ENCODE measurements at regions not wholly inside any gene's neighbourhood (a gene's known extent, or its start where the extent isn't known, plus 50 kb on each side); places are given as distances from the start of the nearest gene placed in this dataset.

DNA sequence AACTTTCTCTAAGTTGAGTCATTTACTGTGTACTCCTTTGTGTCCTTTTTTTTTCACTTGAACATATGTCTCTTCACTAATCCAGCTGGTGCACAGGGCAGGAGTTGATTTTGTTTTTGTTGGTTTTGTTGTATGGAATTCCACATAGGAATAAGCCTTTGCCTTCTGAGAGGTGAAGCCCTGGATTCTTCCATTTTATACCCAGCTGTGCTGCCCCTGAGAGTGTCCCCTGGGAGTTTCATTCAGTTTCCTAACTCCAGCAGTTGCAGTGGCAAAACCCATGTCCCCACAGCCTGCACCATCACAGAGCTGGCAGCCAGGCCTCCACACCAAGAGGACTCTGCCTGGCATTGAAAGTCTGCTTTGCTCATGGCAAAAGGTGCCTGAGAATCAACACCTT is 107.3 kb upstream of the SYNDIG1 start:
- H3K27ac ChIP-seq = no peak overlapping the region
- no peaks in the 10 kb centered on the region for H3K4me1 ChIP-seq
- no peaks in the 10 kb centered on the region for H3K27me3 ChIP-seq
- no peak overlapping the region for H3K4me3 ChIP-seq
- no peak for DNase-seq
- peaks cover 0 to 10% (median 9%) of the 10 kb centered on the region in 3 donors for H3K9me3 ChIP-seq
- TF ChIP-seq, protein P1, sequence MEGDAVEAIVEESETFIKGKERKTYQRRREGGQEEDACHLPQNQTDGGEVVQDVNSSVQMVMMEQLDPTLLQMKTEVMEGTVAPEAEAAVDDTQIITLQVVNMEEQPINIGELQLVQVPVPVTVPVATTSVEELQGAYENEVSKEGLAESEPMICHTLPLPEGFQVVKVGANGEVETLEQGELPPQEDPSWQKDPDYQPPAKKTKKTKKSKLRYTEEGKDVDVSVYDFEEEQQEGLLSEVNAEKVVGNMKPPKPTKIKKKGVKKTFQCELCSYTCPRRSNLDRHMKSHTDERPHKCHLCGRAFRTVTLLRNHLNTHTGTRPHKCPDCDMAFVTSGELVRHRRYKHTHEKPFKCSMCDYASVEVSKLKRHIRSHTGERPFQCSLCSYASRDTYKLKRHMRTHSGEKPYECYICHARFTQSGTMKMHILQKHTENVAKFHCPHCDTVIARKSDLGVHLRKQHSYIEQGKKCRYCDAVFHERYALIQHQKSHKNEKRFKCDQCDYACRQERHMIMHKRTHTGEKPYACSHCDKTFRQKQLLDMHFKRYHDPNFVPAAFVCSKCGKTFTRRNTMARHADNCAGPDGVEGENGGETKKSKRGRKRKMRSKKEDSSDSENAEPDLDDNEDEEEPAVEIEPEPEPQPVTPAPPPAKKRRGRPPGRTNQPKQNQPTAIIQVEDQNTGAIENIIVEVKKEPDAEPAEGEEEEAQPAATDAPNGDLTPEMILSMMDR (IDR thresholded peaks at IDR 0.05) = no peak
- H3K36me3 ChIP-seq = no peaks in the 10 kb centered on the region
- intact Hi-C loops (cut with DNase I; ENCODE audit: low total_unique reads) = no loop called here

DNA sequence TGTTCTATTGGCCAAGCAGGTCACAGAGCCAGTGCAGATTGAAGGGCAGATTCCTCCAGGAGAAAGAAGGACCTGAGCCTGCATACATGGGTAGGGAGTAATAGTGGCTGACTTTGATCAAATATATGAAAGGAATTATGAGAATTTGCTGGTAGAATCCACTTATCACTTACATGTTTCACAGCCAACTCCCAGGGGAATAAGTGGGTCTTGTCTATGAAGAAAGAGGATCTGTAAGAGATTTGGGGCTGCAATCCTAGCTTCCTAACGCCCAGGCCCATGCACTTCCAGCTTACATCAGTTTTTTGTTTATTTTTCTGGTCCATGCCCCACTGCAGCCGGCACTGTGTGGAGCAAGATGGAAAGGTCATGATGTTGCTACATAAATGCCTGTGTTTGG is 107.9 kb upstream of the SYNDIG1 start:
- Histone ChIP-seq H3K9me3 (peaks cover 0 to 10% (median 9%) of the 10 kb centered on the region in 3 donors), H3K27me3 (no peaks in the 10 kb centered on the region), H3K36me3 (no peaks in the 10 kb centered on the region), H3K27ac (no peak overlapping the region), H3K4me1 (no peaks in the 10 kb centered on the region), H3K4me3 (no peak overlapping the region)
- no peak for DNase-seq
- intact Hi-C loops (cut with DNase I; ENCODE audit: low total_unique reads) = no loop called here
- TF ChIP-seq, protein P1 (IDR thresholded peaks at IDR 0.05) = no peak

DNA sequence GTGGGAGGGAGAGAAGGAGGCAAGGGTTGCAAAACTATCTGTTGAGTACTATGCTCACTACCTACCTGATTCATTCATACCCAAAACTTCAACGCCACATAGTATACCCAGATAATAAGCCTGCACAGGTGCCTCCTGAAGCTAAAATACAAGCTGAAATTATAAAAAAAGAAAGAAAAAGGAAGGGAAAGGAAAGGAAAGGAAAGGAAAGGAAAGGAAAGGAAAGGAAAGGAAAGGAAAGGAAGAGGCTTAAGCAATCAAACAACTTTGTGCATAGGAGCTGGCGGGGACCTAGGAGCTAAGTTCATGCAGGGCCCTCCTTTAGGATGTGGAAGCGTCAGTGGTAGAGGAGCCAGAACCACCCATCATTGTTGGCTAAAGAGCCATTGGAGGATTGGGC is 108.9 kb upstream of the SYNDIG1 start:
- intact Hi-C loops (cut with DNase I; ENCODE audit: low total_unique reads) = no loop called here
- Histone ChIP-seq H3K27me3 (no peaks in the 10 kb centered on the region), H3K36me3 (no peaks in the 10 kb centered on the region), H3K27ac (no peak overlapping the region), H3K4me3 (no peak overlapping the region), H3K9me3 (peaks cover 0 to 10% (median 9%) of the 10 kb centered on the region in 3 donors), H3K4me1 (no peaks in the 10 kb centered on the region)
- TF ChIP-seq, protein P1 (IDR thresholded peaks at IDR 0.05) = no peak
- DNase-seq = no peak

DNA sequence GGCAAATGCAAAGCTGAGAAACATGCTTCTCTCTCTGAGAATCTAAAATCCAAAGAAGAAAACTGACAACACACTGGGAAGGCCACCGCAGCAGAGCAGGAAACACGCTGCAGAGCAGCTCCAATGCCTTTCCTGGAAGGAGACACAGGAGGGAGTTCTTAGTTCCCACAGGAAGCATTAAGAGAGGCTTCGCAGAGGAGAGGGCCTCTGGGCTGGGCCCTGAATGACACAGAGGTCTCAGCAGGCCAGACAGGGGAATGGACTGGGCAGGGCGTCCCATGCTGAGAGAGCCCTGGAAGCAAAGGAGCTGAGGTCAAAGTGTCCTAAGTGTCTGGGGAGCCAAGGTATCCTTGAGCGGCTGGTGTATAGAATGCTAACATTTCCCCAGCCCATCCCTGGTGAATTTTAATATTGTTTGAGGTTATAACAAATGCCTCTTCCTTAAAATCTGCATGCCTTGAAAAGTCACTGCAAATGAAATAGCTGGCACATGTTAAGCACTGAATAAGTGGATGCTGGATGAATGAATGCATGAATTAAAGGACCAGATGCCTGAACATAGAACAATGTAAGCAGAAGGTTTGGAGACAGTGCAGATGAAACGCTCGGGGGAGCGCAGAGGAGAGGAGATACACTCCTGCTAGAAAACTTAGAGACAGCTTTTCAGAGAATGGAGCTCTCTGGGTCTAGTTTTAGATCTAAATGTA is 110.0 kb upstream of the SYNDIG1 start:
- DNase-seq = no peak
- H3K9me3 ChIP-seq = peaks cover 0 to 10% (median 9%) of the 10 kb centered on the region in 3 donors
- no peak overlapping the region for H3K4me3 ChIP-seq
- intact Hi-C loops (cut with DNase I; ENCODE audit: low total_unique reads) = no loop called here
- H3K4me1 ChIP-seq = no peaks in the 10 kb centered on the region
- H3K27ac ChIP-seq = no peak overlapping the region
- no peaks in the 10 kb centered on the region for H3K36me3 ChIP-seq
- TF ChIP-seq, protein P1 (IDR thresholded peaks at IDR 0.05) = no peak
- no peaks in the 10 kb centered on the region for H3K27me3 ChIP-seq

DNA sequence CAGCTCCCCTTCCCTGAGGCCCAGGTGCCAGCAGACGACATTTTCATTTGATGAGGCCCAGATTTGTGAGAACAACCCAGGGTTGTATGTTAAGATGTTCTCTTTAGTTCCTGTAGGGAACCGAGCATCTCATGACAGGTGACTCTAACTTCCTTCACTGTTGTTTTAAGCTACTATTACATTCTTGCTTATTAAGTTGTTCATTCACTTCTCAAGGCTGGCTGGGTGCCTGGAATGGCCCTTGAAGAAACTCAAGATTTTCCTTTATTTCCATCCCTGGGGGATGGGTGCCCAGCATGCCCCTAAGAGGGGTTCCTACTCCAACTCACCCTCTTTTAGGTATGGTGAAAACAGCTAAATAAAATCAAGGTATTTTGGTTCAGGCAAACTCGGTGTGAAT is 111.5 kb upstream of the SYNDIG1 start:
- intact Hi-C loops (cut with DNase I; ENCODE audit: low total_unique reads) = no loop called here

More for the DNA sequence above, 111.5 kb upstream of the SYNDIG1 start:
- peaks cover 0 to 10% (median 9%) of the 10 kb centered on the region in 3 donors for H3K9me3 ChIP-seq
- no peaks in the 10 kb centered on the region for H3K4me1 ChIP-seq
- no peak for DNase-seq
- H3K36me3 ChIP-seq = no peaks in the 10 kb centered on the region
- H3K4me3 ChIP-seq = no peak overlapping the region
- no peaks in the 10 kb centered on the region for H3K27me3 ChIP-seq
- no peak overlapping the region for H3K27ac ChIP-seq
- TF ChIP-seq, protein P1 (IDR thresholded peaks at IDR 0.05) = no peak
